Loucy (cell line): ENCODE measurements at regions not wholly inside any gene's neighbourhood (a gene's known extent, or its start where the extent isn't known, plus 50 kb on each side); places are given as distances from the start of the nearest gene placed in this dataset.

Source experiments
- H2AFZ ChIP-seq: fragments of 200-600 bp; sonication (generic); 2 replicates; pipeline ENCODE4 v1.6.0; 2016; ENCODE audit warnings: antibody characterized with exemption, mild to moderate bottlenecking, low read length, moderate library complexity
- H3F3A ChIP-seq: fragments of 200-600 bp; 2 replicates; pipeline ENCODE4 v1.6.0; 2016; ENCODE audit warnings: antibody characterized with exemption, low read depth, mild to moderate bottlenecking
- H3K27me3 ChIP-seq: fragments of 200-600 bp; sonication (generic); 2 replicates; pipeline ENCODE4 v1.6.1; 2014; ENCODE audit warnings: low read length, mild to moderate bottlenecking; ENCODE audit not compliant: insufficient read depth, poor library complexity, severe bottlenecking
- H3K36me3 ChIP-seq: fragments of 200-600 bp; sonication (generic); 2 replicates; pipeline ENCODE4 v1.6.1; 2016; ENCODE audit warnings: low read length; ENCODE audit not compliant: insufficient read depth
- H3K4me1 ChIP-seq: fragments of 200-600 bp; sonication (generic); 2 replicates; pipeline ENCODE4 v1.5.1; 2014; ENCODE audit warnings: low read length, mild to moderate bottlenecking; ENCODE audit not compliant: insufficient read depth, poor library complexity, severe bottlenecking
- H3K4me2 ChIP-seq: fragments of 200-600 bp; sonication (generic); 2 replicates; pipeline ENCODE4 v1.6.0; 2014; ENCODE audit warnings: antibody characterized with exemption, low read length, low read depth, mild to moderate bottlenecking; ENCODE audit not compliant: poor library complexity, severe bottlenecking
- H3K4me3 ChIP-seq: fragments of 200-600 bp; sonication (generic); 2 replicates; pipeline ENCODE4 v1.5.1; 2014; ENCODE audit warnings: low read length, mild to moderate bottlenecking, mixed read lengths; ENCODE audit not compliant: poor library complexity, severe bottlenecking
- H3K79me2 ChIP-seq: fragments of 200-600 bp; sonication (generic); 2 replicates; pipeline ENCODE4 v1.6.1; 2014; ENCODE audit warnings: low read length; ENCODE audit not compliant: insufficient read depth
- H3K9ac ChIP-seq: fragments of 200-600 bp; sonication (generic); 2 replicates; pipeline ENCODE4 v1.6.0; 2014; ENCODE audit warnings: mild to moderate bottlenecking, low read depth, low read length, moderate library complexity; ENCODE audit not compliant: poor library complexity, severe bottlenecking
- H3K9me2 ChIP-seq: fragments of 200-600 bp; sonication (generic); replicated peaks from 2 replicates; pipeline ENCODE4 v1.6.1; 2016; ENCODE audit warnings: low read depth, low read length, mixed read lengths
- H3K9me3 ChIP-seq: fragments of 200-600 bp; sonication (generic); 2 replicates; pipeline ENCODE4 v1.6.1; 2014; ENCODE audit warnings: mild to moderate bottlenecking, antibody characterized with exemption, low read length, low read depth; ENCODE audit not compliant: insufficient read depth
- H4K20me1 ChIP-seq: fragments of 200-600 bp; sonication (generic); 2 replicates; pipeline ENCODE4 v1.6.0; 2014; ENCODE audit warnings: antibody characterized with exemption, low read length, mild to moderate bottlenecking; ENCODE audit not compliant: insufficient read depth, poor library complexity, severe bottlenecking
- CTCF ChIP-seq: fragments of 200-600 bp; sonication (generic); conservative IDR thresholded peaks from 2 replicates; pipeline ENCODE4 v1.5.1; 2014; ENCODE audit warnings: mild to moderate bottlenecking, antibody characterized with exemption, low read length
- EZH2phosphoT487 ChIP-seq: fragments of 200-600 bp; IDR thresholded peaks from 2 replicates; pipeline ENCODE4 v1.6.1; 2018; ENCODE audit warnings: antibody characterized with exemption, mild to moderate bottlenecking, moderate library complexity, borderline replicate concordance

- Histone ChIP-seq H3K36me3 (no peaks in the 10 kb centered on the region), H3K4me3 (no peak overlapping the region), H3K27me3 (no peaks in the 10 kb centered on the region), H4K20me1 (no peaks in the 10 kb centered on the region), H3K4me2 (no peak overlapping the region), H3K9ac (no peak overlapping the region), H3F3A (no peaks in the 10 kb centered on the region), H3K9me2 (no peaks in the 10 kb centered on the region), H2AFZ (no peak overlapping the region), H3K79me2 (no peaks in the 10 kb centered on the region), H3K9me3 (no peaks in the 10 kb centered on the region), H3K4me1 (no peaks in the 10 kb centered on the region)
- TF ChIP-seq CTCF (peak; percentile 22), EZH2phosphoT487 (no peak)
Observed at GRCh38 chr4:53709693-53710092, 118.4 kb upstream of the LNX1 start.

GRCh38 chr4:53707491-53707890, 116.2 kb upstream of the LNX1 start:
- Histone ChIP-seq H2AFZ (no peak overlapping the region), H3K4me1 (peaks cover 11% of the 10 kb centered on the region), H3K36me3 (no peaks in the 10 kb centered on the region), H3K79me2 (no peaks in the 10 kb centered on the region), H4K20me1 (no peaks in the 10 kb centered on the region), H3F3A (no peaks in the 10 kb centered on the region), H3K9me3 (no peaks in the 10 kb centered on the region), H3K9me2 (no peaks in the 10 kb centered on the region), H3K4me2 (no peak overlapping the region), H3K4me3 (no peak overlapping the region), H3K27me3 (no peaks in the 10 kb centered on the region), H3K9ac (no peak overlapping the region)
- TF ChIP-seq EZH2phosphoT487: no peak
- TF ChIP-seq CTCF: no peak

GRCh38 chr4:53706422-53707032, 115.2 kb upstream of the LNX1 start:
- Histone ChIP-seq H3K9me3 (no peaks in the 10 kb centered on the region), H3K9me2 (no peaks in the 10 kb centered on the region), H3K27me3 (no peaks in the 10 kb centered on the region), H3K36me3 (no peaks in the 10 kb centered on the region), H2AFZ (no peak overlapping the region), H3K4me2 (no peak overlapping the region), H3K4me1 (peaks cover 13% of the 10 kb centered on the region), H3K79me2 (no peaks in the 10 kb centered on the region), H4K20me1 (no peaks in the 10 kb centered on the region), H3K9ac (no peak overlapping the region), H3F3A (no peaks in the 10 kb centered on the region), H3K4me3 (no peak overlapping the region)
- TF ChIP-seq CTCF (peak; percentile 67), EZH2phosphoT487 (no peak)
